GM23338 (cell line): ENCODE measurements at regions not wholly inside any gene's neighbourhood (a gene's known extent, or its start where the extent isn't known, plus 50 kb on each side); places are given as distances from the start of the nearest gene placed in this dataset.
A peak's percentile ranks its signal among the peaks of the same experiment; 100 is the strongest.

Experiments used
- ATAC-seq: fragments of 200-7000 bp; cut with Tn5 transposase; 3 replicates; pipeline ENCODE4 v1.9.1; 2020
- DNase-seq: peaks from one replicate; pipeline ENCODE4 v3.0.0-alpha.2; 2015; ENCODE audit warnings: low spot score
- H2AFZ ChIP-seq: fragments of 200-600 bp; sonication (generic); 2 replicates; pipeline ENCODE4 v1.8.0; 2016; ENCODE audit warnings: antibody characterized with exemption, mild to moderate bottlenecking, moderate library complexity
- H3F3A ChIP-seq: fragments of 200-600 bp; sonication (generic); replicated peaks from 2 replicates; pipeline ENCODE4 v1.8.0; 2017; ENCODE audit warnings: antibody characterized with exemption, mixed run types, low read depth
- H3K27ac ChIP-seq: fragments of 200-600 bp; sonication (generic); 2 replicates; pipeline ENCODE4 v1.6.1; 2016; ENCODE audit warnings: low read depth
- H3K27me3 ChIP-seq: fragments of 200-600 bp; sonication (generic); 2 replicates; pipeline ENCODE4 v1.8.0; 2016; ENCODE audit warnings: mild to moderate bottlenecking, mixed run types, moderate library complexity; ENCODE audit not compliant: insufficient read depth
- H3K36me3 ChIP-seq: fragments of 200-600 bp; sonication (generic); 2 replicates; pipeline ENCODE4 v1.8.0; 2016; ENCODE audit warnings: mild to moderate bottlenecking; ENCODE audit not compliant: insufficient read depth
- H3K4me1 ChIP-seq: fragments of 200-600 bp; sonication (generic); 2 replicates; pipeline ENCODE4 v1.8.0; 2016; ENCODE audit warnings: mild to moderate bottlenecking, moderate library complexity; ENCODE audit not compliant: insufficient read depth
- H3K4me2 ChIP-seq: fragments of 200-600 bp; sonication (generic); 2 replicates; pipeline ENCODE4 v1.7.1; 2017; ENCODE audit warnings: mixed run types
- H3K4me3 ChIP-seq: fragments of 200-600 bp; sonication (generic); 2 replicates; pipeline ENCODE4 v1.6.1; 2016; ENCODE audit warnings: mixed run types
- H3K79me2 ChIP-seq: fragments of 200-600 bp; sonication (generic); replicated peaks from 2 replicates; pipeline ENCODE4 v1.8.0; 2017; ENCODE audit warnings: mild to moderate bottlenecking; ENCODE audit not compliant: insufficient read depth
- H3K9me2 ChIP-seq: fragments of 200-600 bp; sonication (generic); 2 replicates; pipeline ENCODE4 v1.8.0; 2017; ENCODE audit not compliant: insufficient read depth
- H4K20me1 ChIP-seq: fragments of 200-600 bp; sonication (generic); replicated peaks from 2 replicates; pipeline ENCODE4 v1.8.0; 2017; ENCODE audit warnings: mild to moderate bottlenecking; ENCODE audit not compliant: insufficient read depth
- H3K27ac Mint-ChIP-seq: 2 replicates; pipeline ENCODE4 v1.8.0; 2020; ENCODE audit warnings: inconsistent platforms, mild to moderate bottlenecking, moderate library complexity, mixed read lengths
- H3K27me3 Mint-ChIP-seq: 3 replicates; pipeline ENCODE4 v1.8.0; 2022; ENCODE audit warnings: low read depth, mild to moderate bottlenecking, moderate library complexity, mixed read lengths, inconsistent platforms; ENCODE audit not compliant: insufficient read depth, poor library complexity
- H3K36me3 Mint-ChIP-seq: 3 replicates; pipeline ENCODE4 v1.8.0; 2021; ENCODE audit warnings: low read depth, mild to moderate bottlenecking, inconsistent platforms, moderate library complexity, mixed read lengths
- H3K4me1 Mint-ChIP-seq: 3 replicates; pipeline ENCODE4 v1.8.0; 2020; ENCODE audit warnings: mild to moderate bottlenecking, inconsistent platforms, mixed read lengths
- H3K4me3 Mint-ChIP-seq: 3 replicates; pipeline ENCODE4 v1.8.0; 2021; ENCODE audit warnings: moderate library complexity, mild to moderate bottlenecking, inconsistent platforms, mixed read lengths
- H3K9me3 Mint-ChIP-seq: 3 replicates; pipeline ENCODE4 v1.8.0; 2020; ENCODE audit warnings: moderate library complexity, mild to moderate bottlenecking, inconsistent platforms, mixed read lengths
- CREB1 ChIP-seq: fragments of 250-450 bp; sonication (Bioruptor Pico); IDR thresholded peaks from 2 replicates; pipeline ENCODE4 v1.5.0; 2020; ENCODE audit warnings: low read depth, mild to moderate bottlenecking, moderate library complexity
- POLR2AphosphoS5 ChIP-seq: IDR thresholded peaks from 2 replicates; pipeline ENCODE4 v1.6.1; 2016; ENCODE audit warnings: antibody characterized with exemption, low read depth
- TF ChIP-seq, protein P1 (sequence below): IDR thresholded peaks from one replicate; pipeline ENCODE4 v1.6.1; 2018; ENCODE audit warnings: antibody characterized with exemption; ENCODE audit not compliant: unreplicated experiment
- TF ChIP-seq, protein P2 (sequence below): IDR thresholded peaks from 2 replicates; pipeline ENCODE4 v1.6.1; 2016; ENCODE audit warnings: antibody characterized with exemption
- TF ChIP-seq, protein P3 (sequence below): fragments of 250-450 bp; sonication (Bioruptor Pico); IDR thresholded peaks from 2 replicates; pipeline ENCODE4 v1.5.0; 2020; ENCODE audit warnings: mild to moderate bottlenecking, moderate library complexity

DNA sequence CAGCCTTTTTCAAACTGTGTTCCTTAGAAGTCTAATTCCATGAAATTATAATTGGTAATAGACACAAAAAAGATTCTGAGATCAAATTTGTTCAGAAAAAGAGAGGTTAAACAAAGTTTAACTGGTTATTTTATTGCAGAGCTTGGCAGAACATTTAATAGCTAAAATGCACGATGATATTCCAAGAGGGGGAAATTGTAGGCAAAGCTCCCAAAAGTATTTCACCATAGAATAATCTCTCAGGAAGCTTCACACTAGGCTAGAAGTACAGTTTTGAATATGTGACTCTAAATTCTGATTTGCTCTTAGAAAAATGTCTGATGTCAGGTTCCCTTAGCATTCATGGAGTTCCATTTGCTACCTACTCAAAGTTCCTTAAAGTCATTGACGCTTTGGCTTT lies 292.4 kb upstream of the SETBP1 start:
- H3K4me3 Mint-ChIP-seq, result no peak overlapping the region
- Histone ChIP-seq H3K4me1 (peaks cover 3% of the 10 kb centered on the region; the same call in 1 of the 2 replicates), H3K4me3 (no peak overlapping the region), H4K20me1 (no peaks in the 10 kb centered on the region), H3F3A (no peaks in the 10 kb centered on the region), H3K79me2 (no peaks in the 10 kb centered on the region), H3K27ac (no peak overlapping the region), H3K27me3 (no peaks in the 10 kb centered on the region), H2AFZ (no peak overlapping the region), H3K9me2 (no peaks in the 10 kb centered on the region), H3K4me2 (no peak overlapping the region), H3K36me3 (no peaks in the 10 kb centered on the region)
- H3K27me3 Mint-ChIP-seq, result no peaks in the 10 kb centered on the region
- no peaks in the 10 kb centered on the region for H3K36me3 Mint-ChIP-seq
- H3K9me3 Mint-ChIP-seq, result no peaks in the 10 kb centered on the region
- ATAC-seq (no peak), DNase-seq (no peak)
- H3K4me1 Mint-ChIP-seq, result peaks cover 6% of the 10 kb centered on the region
- TF ChIP-seq, protein P1, sequence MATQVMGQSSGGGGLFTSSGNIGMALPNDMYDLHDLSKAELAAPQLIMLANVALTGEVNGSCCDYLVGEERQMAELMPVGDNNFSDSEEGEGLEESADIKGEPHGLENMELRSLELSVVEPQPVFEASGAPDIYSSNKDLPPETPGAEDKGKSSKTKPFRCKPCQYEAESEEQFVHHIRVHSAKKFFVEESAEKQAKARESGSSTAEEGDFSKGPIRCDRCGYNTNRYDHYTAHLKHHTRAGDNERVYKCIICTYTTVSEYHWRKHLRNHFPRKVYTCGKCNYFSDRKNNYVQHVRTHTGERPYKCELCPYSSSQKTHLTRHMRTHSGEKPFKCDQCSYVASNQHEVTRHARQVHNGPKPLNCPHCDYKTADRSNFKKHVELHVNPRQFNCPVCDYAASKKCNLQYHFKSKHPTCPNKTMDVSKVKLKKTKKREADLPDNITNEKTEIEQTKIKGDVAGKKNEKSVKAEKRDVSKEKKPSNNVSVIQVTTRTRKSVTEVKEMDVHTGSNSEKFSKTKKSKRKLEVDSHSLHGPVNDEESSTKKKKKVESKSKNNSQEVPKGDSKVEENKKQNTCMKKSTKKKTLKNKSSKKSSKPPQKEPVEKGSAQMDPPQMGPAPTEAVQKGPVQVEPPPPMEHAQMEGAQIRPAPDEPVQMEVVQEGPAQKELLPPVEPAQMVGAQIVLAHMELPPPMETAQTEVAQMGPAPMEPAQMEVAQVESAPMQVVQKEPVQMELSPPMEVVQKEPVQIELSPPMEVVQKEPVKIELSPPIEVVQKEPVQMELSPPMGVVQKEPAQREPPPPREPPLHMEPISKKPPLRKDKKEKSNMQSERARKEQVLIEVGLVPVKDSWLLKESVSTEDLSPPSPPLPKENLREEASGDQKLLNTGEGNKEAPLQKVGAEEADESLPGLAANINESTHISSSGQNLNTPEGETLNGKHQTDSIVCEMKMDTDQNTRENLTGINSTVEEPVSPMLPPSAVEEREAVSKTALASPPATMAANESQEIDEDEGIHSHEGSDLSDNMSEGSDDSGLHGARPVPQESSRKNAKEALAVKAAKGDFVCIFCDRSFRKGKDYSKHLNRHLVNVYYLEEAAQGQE, result no peak
- no peak for TF ChIP-seq CREB1 (CRISPR knock-in tag)
- TF ChIP-seq, protein P2, sequence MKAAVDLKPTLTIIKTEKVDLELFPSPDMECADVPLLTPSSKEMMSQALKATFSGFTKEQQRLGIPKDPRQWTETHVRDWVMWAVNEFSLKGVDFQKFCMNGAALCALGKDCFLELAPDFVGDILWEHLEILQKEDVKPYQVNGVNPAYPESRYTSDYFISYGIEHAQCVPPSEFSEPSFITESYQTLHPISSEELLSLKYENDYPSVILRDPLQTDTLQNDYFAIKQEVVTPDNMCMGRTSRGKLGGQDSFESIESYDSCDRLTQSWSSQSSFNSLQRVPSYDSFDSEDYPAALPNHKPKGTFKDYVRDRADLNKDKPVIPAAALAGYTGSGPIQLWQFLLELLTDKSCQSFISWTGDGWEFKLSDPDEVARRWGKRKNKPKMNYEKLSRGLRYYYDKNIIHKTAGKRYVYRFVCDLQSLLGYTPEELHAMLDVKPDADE, result no peak
- H3K27ac Mint-ChIP-seq, result no peak overlapping the region

DNA sequence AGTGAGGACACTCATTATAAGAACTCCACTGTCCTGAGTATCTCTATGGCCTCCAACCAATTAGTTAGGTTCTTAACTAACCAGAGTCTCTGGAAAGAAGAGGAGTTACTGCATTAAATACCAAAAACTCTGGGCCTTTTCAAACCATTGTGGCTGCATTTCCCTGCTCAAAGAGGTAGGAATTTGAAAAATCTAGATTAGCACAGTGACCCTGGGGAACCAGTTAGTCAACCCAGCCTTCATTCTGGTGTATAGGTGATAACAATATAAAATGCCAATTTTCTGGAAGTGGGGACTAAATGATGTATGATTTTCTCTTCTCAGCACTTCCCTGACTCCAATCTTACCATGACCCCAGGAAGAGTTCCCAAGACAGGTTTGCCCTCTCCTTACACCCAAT lies 287.8 kb upstream of the SETBP1 start:
- Histone ChIP-seq H2AFZ (no peak overlapping the region), H3K27me3 (no peaks in the 10 kb centered on the region), H4K20me1 (no peaks in the 10 kb centered on the region), H3K4me1 (peaks cover 8% of the 10 kb centered on the region; the same call in 1 of the 2 replicates), H3K27ac (no peak overlapping the region), H3K9me2 (no peaks in the 10 kb centered on the region), H3F3A (no peaks in the 10 kb centered on the region), H3K4me2 (no peak overlapping the region), H3K4me3 (no peak overlapping the region), H3K79me2 (no peaks in the 10 kb centered on the region), H3K36me3 (no peaks in the 10 kb centered on the region)
- H3K27me3 Mint-ChIP-seq, result no peaks in the 10 kb centered on the region
- H3K4me1 Mint-ChIP-seq, result peaks cover 12% of the 10 kb centered on the region
- DNase-seq, result peak; percentile 77
- ATAC-seq, result peak; percentile 69
- no peaks in the 10 kb centered on the region for H3K9me3 Mint-ChIP-seq
- no peak overlapping the region for H3K4me3 Mint-ChIP-seq
- no peak overlapping the region; the same call in 1 of the 2 replicates for H3K27ac Mint-ChIP-seq
- no peaks in the 10 kb centered on the region for H3K36me3 Mint-ChIP-seq
- TF ChIP-seq, protein P3, sequence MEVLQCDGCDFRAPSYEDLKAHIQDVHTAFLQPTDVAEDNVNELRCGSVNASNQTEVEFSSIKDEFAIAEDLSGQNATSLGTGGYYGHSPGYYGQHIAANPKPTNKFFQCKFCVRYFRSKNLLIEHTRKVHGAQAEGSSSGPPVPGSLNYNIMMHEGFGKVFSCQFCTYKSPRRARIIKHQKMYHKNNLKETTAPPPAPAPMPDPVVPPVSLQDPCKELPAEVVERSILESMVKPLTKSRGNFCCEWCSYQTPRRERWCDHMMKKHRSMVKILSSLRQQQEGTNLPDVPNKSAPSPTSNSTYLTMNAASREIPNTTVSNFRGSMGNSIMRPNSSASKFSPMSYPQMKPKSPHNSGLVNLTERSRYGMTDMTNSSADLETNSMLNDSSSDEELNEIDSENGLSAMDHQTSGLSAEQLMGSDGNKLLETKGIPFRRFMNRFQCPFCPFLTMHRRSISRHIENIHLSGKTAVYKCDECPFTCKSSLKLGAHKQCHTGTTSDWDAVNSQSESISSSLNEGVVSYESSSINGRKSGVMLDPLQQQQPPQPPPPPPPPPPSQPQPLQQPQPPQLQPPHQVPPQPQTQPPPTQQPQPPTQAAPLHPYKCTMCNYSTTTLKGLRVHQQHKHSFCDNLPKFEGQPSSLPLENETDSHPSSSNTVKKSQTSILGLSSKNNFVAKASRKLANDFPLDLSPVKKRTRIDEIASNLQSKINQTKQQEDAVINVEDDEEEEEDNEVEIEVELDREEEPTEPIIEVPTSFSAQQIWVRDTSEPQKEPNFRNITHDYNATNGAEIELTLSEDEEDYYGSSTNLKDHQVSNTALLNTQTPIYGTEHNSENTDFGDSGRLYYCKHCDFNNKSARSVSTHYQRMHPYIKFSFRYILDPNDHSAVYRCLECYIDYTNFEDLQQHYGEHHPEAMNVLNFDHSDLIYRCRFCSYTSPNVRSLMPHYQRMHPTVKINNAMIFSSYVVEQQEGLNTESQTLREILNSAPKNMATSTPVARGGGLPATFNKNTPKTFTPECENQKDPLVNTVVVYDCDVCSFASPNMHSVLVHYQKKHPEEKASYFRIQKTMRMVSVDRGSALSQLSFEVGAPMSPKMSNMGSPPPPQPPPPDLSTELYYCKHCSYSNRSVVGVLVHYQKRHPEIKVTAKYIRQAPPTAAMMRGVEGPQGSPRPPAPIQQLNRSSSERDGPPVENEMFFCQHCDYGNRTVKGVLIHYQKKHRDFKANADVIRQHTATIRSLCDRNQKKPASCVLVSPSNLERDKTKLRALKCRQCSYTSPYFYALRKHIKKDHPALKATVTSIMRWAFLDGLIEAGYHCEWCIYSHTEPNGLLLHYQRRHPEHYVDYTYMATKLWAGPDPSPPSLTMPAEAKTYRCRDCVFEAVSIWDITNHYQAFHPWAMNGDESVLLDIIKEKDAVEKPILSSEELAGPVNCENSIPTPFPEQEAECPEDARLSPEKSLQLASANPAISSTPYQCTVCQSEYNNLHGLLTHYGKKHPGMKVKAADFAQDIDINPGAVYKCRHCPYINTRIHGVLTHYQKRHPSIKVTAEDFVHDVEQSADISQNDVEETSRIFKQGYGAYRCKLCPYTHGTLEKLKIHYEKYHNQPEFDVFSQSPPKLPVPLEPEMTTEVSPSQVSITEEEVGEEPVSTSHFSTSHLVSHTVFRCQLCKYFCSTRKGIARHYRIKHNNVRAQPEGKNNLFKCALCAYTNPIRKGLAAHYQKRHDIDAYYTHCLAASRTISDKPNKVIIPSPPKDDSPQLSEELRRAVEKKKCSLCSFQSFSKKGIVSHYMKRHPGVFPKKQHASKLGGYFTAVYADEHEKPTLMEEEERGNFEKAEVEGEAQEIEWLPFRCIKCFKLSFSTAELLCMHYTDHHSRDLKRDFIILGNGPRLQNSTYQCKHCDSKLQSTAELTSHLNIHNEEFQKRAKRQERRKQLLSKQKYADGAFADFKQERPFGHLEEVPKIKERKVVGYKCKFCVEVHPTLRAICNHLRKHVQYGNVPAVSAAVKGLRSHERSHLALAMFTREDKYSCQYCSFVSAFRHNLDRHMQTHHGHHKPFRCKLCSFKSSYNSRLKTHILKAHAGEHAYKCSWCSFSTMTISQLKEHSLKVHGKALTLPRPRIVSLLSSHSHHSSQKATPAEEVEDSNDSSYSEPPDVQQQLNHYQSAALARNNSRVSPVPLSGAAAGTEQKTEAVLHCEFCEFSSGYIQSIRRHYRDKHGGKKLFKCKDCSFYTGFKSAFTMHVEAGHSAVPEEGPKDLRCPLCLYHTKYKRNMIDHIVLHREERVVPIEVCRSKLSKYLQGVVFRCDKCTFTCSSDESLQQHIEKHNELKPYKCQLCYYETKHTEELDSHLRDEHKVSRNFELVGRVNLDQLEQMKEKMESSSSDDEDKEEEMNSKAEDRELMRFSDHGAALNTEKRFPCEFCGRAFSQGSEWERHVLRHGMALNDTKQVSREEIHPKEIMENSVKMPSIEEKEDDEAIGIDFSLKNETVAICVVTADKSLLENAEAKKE (CRISPR knock-in tag), result 0 out of 2 replicates have a peak, but pooled peaks have one; percentile 9
- TF ChIP-seq POLR2AphosphoS5, result no peak
